D721Med (cell line): ENCODE measurements at regions not wholly inside any gene's neighbourhood (a gene's known extent, or its start where the extent isn't known, plus 50 kb on each side); places are given as distances from the start of the nearest gene placed in this dataset.

Source experiments
- DNase-seq: peaks from one replicate; pipeline ENCODE4 v3.0.0; 2011; ENCODE audit warnings: low spot score; ENCODE audit not compliant: insufficient read length
- FAIRE-seq: peaks from 2 replicates; lab custom pipeline; 2011; peaks lifted over from hg19 to GRCh38; lab: Jason Lieb, UNC
- CTCF ChIP-seq: IDR thresholded peaks from 2 replicates; pipeline ENCODE4 v1.5.1; 2012; ENCODE audit warnings: mild to moderate bottlenecking, control low read depth; ENCODE audit not compliant: insufficient read depth; ENCODE audit errors: missing control alignments

- DNase-seq = no peak
- no peak for TF ChIP-seq CTCF
- FAIRE-seq = no peak
Observed at GRCh38 chr2:225895126-225895525, 495.6 kb downstream of the NYAP2 start.

GRCh38 chr2:225894236-225894980 lies 494.9 kb downstream of the NYAP2 start:
- FAIRE-seq (no peak), DNase-seq (no peak)
- no peak for TF ChIP-seq CTCF

- DNase-seq (no peak), FAIRE-seq (no peak)
- no peak for TF ChIP-seq CTCF
Observed at GRCh38 chr2:225893151-225893550, 493.6 kb downstream of the NYAP2 start.

GRCh38 chr2:225891771-225892170 lies 492.3 kb downstream of the NYAP2 start:
- FAIRE-seq = no peak
- no peak for DNase-seq
- TF ChIP-seq CTCF = no peak

GRCh38 chr2:225891013-225891412 lies 491.5 kb downstream of the NYAP2 start:
- FAIRE-seq (no peak), DNase-seq (no peak)
- TF ChIP-seq CTCF = no peak

- FAIRE-seq = peak; percentile 90
- TF ChIP-seq CTCF = peak; percentile 78
- no peak for DNase-seq
Observed at GRCh38 chr2:225889452-225889851, 489.9 kb downstream of the NYAP2 start.

GRCh38 chr2:225867071-225867470 lies 467.6 kb downstream of the NYAP2 start:
- no peak for FAIRE-seq
- TF ChIP-seq CTCF = no peak
- DNase-seq = no peak
